ENCODE measurements at regions not wholly inside any gene's neighbourhood (a gene's known extent, or its start where the extent isn't known, plus 50 kb on each side); places are given as distances from the start of the nearest gene placed in this dataset.
"Not testable (repeated sequence)": the region's sequence is repeated elsewhere in the genome, so short reads cannot be mapped to it uniquely, and the experiment has no call there.

GRCh38 chr5:12645582-12645981, 741.3 kb upstream of the CTNND2 start:
- no peak for DNase-seq

- no peak for DNase-seq
Observed at GRCh38 chr5:12636209-12636608, 732.0 kb upstream of the CTNND2 start.

GRCh38 chr5:12626556-12626955, 722.3 kb upstream of the CTNND2 start:
- DNase-seq = no peak

GRCh38 chr5:12625667-12626263, 721.5 kb upstream of the CTNND2 start:
- DNase-seq = no peak

GRCh38 chr5:12624776-12625560, 720.7 kb upstream of the CTNND2 start:
- no peak for DNase-seq

GRCh38 chr5:12623408-12623807, 719.2 kb upstream of the CTNND2 start:
- DNase-seq = peak; percentile 13

GRCh38 chr5:12616093-12616492, 711.8 kb upstream of the CTNND2 start:
- DNase-seq = no peak

- no peak for DNase-seq
Observed at GRCh38 chr5:12615141-12615820, 711.0 kb upstream of the CTNND2 start.

- DNase-seq = no peak
Observed at GRCh38 chr5:12614608-12615007, 710.4 kb upstream of the CTNND2 start.

GRCh38 chr5:12611132-12611531, 706.9 kb upstream of the CTNND2 start:
- no peak for DNase-seq

GRCh38 chr5:12607817-12608216, 703.6 kb upstream of the CTNND2 start:
- not testable (repeated sequence) for DNase-seq

- DNase-seq = no peak
Observed at GRCh38 chr5:12592228-12592627, 688.0 kb upstream of the CTNND2 start.

- no peak for DNase-seq
Observed at GRCh38 chr5:12586406-12586805, 682.2 kb upstream of the CTNND2 start.

- not testable (repeated sequence) for DNase-seq
Observed at GRCh38 chr5:12578803-12579202, 674.6 kb upstream of the CTNND2 start.

- DNase-seq = not testable (repeated sequence)
Observed at GRCh38 chr5:12576953-12577352, 672.7 kb upstream of the CTNND2 start.

GRCh38 chr5:12574298-12575093, 670.2 kb upstream of the CTNND2 start:
- DNase-seq = not testable (repeated sequence)

- not testable (repeated sequence) for DNase-seq
Observed at GRCh38 chr5:12573916-12574297, 669.7 kb upstream of the CTNND2 start.

GRCh38 chr5:12570688-12571087, 666.4 kb upstream of the CTNND2 start:
- DNase-seq = no peak

- no peak for DNase-seq
Observed at GRCh38 chr5:12566441-12566840, 662.2 kb upstream of the CTNND2 start.

- no peak for DNase-seq
Observed at GRCh38 chr5:12557012-12557411, 652.8 kb upstream of the CTNND2 start.

- no peak for DNase-seq
Observed at GRCh38 chr5:12526113-12526512, 621.9 kb upstream of the CTNND2 start.

GRCh38 chr5:12522116-12522515, 617.9 kb upstream of the CTNND2 start:
- no peak for DNase-seq

GRCh38 chr5:12504983-12505382, 600.7 kb upstream of the CTNND2 start:
- DNase-seq = not testable (repeated sequence)
